ENCODE measurements at regions not wholly inside any gene's neighbourhood (a gene's known extent, or its start where the extent isn't known, plus 50 kb on each side); places are given as distances from the start of the nearest gene placed in this dataset.

DNA sequence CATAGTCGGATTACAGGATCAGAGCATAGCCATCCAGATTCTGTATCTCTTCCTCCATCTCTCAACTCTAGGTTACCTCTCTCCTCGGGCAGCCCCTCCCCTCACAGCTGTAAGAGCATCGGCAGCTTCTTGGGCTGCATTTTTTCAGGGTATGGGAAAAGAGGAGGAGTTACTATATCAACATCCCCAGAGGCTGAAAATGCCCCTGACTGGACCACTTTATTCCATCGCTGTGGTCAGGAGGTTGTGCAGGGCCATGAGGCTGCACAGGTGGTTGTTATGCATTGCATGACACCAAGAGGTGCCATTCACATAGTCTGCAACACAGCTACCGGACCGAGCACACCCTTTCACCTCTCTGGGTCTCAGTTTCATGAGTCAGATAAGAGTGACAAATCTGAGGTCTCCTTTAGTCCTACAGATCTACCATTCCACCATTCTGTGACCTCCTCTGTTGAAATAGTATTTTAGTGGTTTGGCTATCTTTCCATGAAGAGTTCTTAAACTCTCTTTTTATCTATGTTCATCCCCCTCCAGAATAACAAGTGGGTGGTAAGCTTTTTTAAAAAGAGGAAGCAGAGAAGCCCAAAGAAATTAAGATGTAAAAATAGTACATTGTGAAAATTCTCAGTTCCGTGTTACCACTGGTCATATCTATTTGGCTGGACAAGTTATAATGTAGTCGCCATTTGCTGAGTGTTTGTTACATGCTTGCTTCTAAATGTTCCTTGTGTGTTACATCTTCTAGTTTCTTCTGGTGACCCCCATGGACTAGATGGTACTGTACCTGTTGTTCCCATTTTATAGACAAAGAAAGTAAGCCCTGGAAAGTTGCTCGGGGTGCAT is 56.6 kb upstream of the SLC1A4 start:
- no peak for TF ChIP-seq CTCF (IDR thresholded peaks at IDR 0.05)
- TF ChIP-seq EP300 (IDR thresholded peaks at IDR 0.05), result no peak
